ENCODE measurements at regions not wholly inside any gene's neighbourhood (a gene's known extent, or its start where the extent isn't known, plus 50 kb on each side); places are given as distances from the start of the nearest gene placed in this dataset.

GRCh38 chr22:49235463-49236300 is 592.0 kb downstream of the BRD1 start:
- ATAC-seq (ENCODE audit: low read depth): no peak
- Mint-ChIP-seq H3K4me3 (no peak overlapping the region), H3K27ac (no peak overlapping the region), H3K36me3 (no peaks in the 10 kb centered on the region), H3K9me3 (no peaks in the 10 kb centered on the region), H3K4me1 (no peaks in the 10 kb centered on the region), H3K27me3 (peaks cover 2% of the 10 kb centered on the region)
- no peak for DNase-seq (ENCODE audit: low spot score in 2 of 2)

GRCh38 chr22:49234459-49234858 is 593.2 kb downstream of the BRD1 start:
- Mint-ChIP-seq H3K9me3 (no peaks in the 10 kb centered on the region), H3K4me3 (no peak overlapping the region), H3K36me3 (no peaks in the 10 kb centered on the region), H3K4me1 (no peaks in the 10 kb centered on the region), H3K27ac (no peak overlapping the region), H3K27me3 (no peaks in the 10 kb centered on the region)
- ATAC-seq (ENCODE audit: low read depth) (no peak), DNase-seq (ENCODE audit: low spot score in 2 of 2) (no peak)

GRCh38 chr22:49233507-49234100 is 594.1 kb downstream of the BRD1 start:
- DNase-seq (ENCODE audit: low spot score in 2 of 2) (no peak), ATAC-seq (ENCODE audit: low read depth) (no peak)
- H3K4me3 Mint-ChIP-seq: no peak overlapping the region
- no peaks in the 10 kb centered on the region for H3K9me3 Mint-ChIP-seq
- no peaks in the 10 kb centered on the region for H3K27me3 Mint-ChIP-seq
- no peaks in the 10 kb centered on the region for H3K4me1 Mint-ChIP-seq
- H3K27ac Mint-ChIP-seq: no peak overlapping the region
- H3K36me3 Mint-ChIP-seq: no peaks in the 10 kb centered on the region

GRCh38 chr22:49232319-49233067 is 595.2 kb downstream of the BRD1 start:
- H3K9me3 Mint-ChIP-seq: no peaks in the 10 kb centered on the region
- no peaks in the 10 kb centered on the region for H3K4me1 Mint-ChIP-seq
- ATAC-seq (ENCODE audit: low read depth): no peak
- H3K4me3 Mint-ChIP-seq: no peak overlapping the region
- no peaks in the 10 kb centered on the region for H3K27me3 Mint-ChIP-seq
- DNase-seq (ENCODE audit: low spot score in 2 of 2): no peak
- no peak overlapping the region for H3K27ac Mint-ChIP-seq
- H3K36me3 Mint-ChIP-seq: no peaks in the 10 kb centered on the region

GRCh38 chr22:49230194-49230577 is 597.5 kb downstream of the BRD1 start:
- ATAC-seq (ENCODE audit: low read depth) (no peak), DNase-seq (ENCODE audit: low spot score in 2 of 2) (no peak)
- H3K27me3 Mint-ChIP-seq: no peaks in the 10 kb centered on the region
- no peaks in the 10 kb centered on the region for H3K9me3 Mint-ChIP-seq
- H3K27ac Mint-ChIP-seq: no peak overlapping the region
- no peaks in the 10 kb centered on the region for H3K4me1 Mint-ChIP-seq
- no peak overlapping the region for H3K4me3 Mint-ChIP-seq
- H3K36me3 Mint-ChIP-seq: no peaks in the 10 kb centered on the region

GRCh38 chr22:49229483-49230193 is 598.0 kb downstream of the BRD1 start:
- no peaks in the 10 kb centered on the region for H3K4me1 Mint-ChIP-seq
- ATAC-seq (ENCODE audit: low read depth): no peak
- H3K27ac Mint-ChIP-seq: no peak overlapping the region
- no peaks in the 10 kb centered on the region for H3K36me3 Mint-ChIP-seq
- H3K9me3 Mint-ChIP-seq: no peaks in the 10 kb centered on the region
- H3K27me3 Mint-ChIP-seq: no peaks in the 10 kb centered on the region
- DNase-seq (ENCODE audit: low spot score in 2 of 2): no peak
- H3K4me3 Mint-ChIP-seq: no peak overlapping the region

GRCh38 chr22:49228431-49229037 is 599.1 kb downstream of the BRD1 start:
- no peaks in the 10 kb centered on the region for H3K4me1 Mint-ChIP-seq
- H3K9me3 Mint-ChIP-seq: peaks cover 3% of the 10 kb centered on the region
- no peak overlapping the region for H3K4me3 Mint-ChIP-seq
- no peaks in the 10 kb centered on the region for H3K27me3 Mint-ChIP-seq
- H3K36me3 Mint-ChIP-seq: no peaks in the 10 kb centered on the region
- no peak for ATAC-seq (ENCODE audit: low read depth)
- H3K27ac Mint-ChIP-seq: no peak overlapping the region
- no peak for DNase-seq (ENCODE audit: low spot score in 2 of 2)

- Mint-ChIP-seq H3K4me1 (no peaks in the 10 kb centered on the region), H3K27me3 (no peaks in the 10 kb centered on the region), H3K36me3 (no peaks in the 10 kb centered on the region), H3K4me3 (no peak overlapping the region), H3K9me3 (peaks cover 3% of the 10 kb centered on the region), H3K27ac (no peak overlapping the region)
- no peak for ATAC-seq (ENCODE audit: low read depth)
- DNase-seq (ENCODE audit: low spot score in 2 of 2): no peak
Observed at GRCh38 chr22:49227670-49228069, 600.0 kb downstream of the BRD1 start.

GRCh38 chr22:49226096-49226495 is 601.6 kb downstream of the BRD1 start:
- H3K4me3 Mint-ChIP-seq: no peak overlapping the region
- H3K27me3 Mint-ChIP-seq: no peaks in the 10 kb centered on the region
- no peak overlapping the region for H3K27ac Mint-ChIP-seq
- no peaks in the 10 kb centered on the region for H3K36me3 Mint-ChIP-seq
- ATAC-seq (ENCODE audit: low read depth): no peak
- no peak for DNase-seq (ENCODE audit: low spot score in 2 of 2)
- H3K9me3 Mint-ChIP-seq: peaks cover 3% of the 10 kb centered on the region
- H3K4me1 Mint-ChIP-seq: no peaks in the 10 kb centered on the region

- no peak overlapping the region for H3K4me3 Mint-ChIP-seq
- peaks cover 3% of the 10 kb centered on the region for H3K27me3 Mint-ChIP-seq
- H3K4me1 Mint-ChIP-seq: no peaks in the 10 kb centered on the region
- DNase-seq (ENCODE audit: low spot score in 2 of 2) (no peak), ATAC-seq (ENCODE audit: low read depth) (no peak)
- peaks cover 9% of the 10 kb centered on the region for H3K9me3 Mint-ChIP-seq
- no peak overlapping the region for H3K27ac Mint-ChIP-seq
- H3K36me3 Mint-ChIP-seq: peaks cover 5% of the 10 kb centered on the region
Observed at GRCh38 chr22:49224243-49224642, 603.4 kb downstream of the BRD1 start.

- Mint-ChIP-seq H3K4me3 (no peak overlapping the region), H3K9me3 (peaks cover 15% of the 10 kb centered on the region), H3K27me3 (peaks cover 17% of the 10 kb centered on the region), H3K4me1 (no peaks in the 10 kb centered on the region), H3K27ac (no peak overlapping the region), H3K36me3 (peaks cover 11% of the 10 kb centered on the region)
- no peak for DNase-seq (ENCODE audit: low spot score in 2 of 2)
- ATAC-seq (ENCODE audit: low read depth): no peak
Observed at GRCh38 chr22:49218142-49218541, 609.5 kb downstream of the BRD1 start.

GRCh38 chr22:49216579-49216978 is 611.1 kb downstream of the BRD1 start:
- ATAC-seq (ENCODE audit: low read depth) (no peak), DNase-seq (ENCODE audit: low spot score in 2 of 2) (no peak)
- Mint-ChIP-seq H3K27me3 (peaks cover 17% of the 10 kb centered on the region), H3K27ac (no peak overlapping the region), H3K4me3 (no peak overlapping the region), H3K36me3 (peaks cover 11% of the 10 kb centered on the region), H3K4me1 (no peaks in the 10 kb centered on the region), H3K9me3 (peaks cover 15% of the 10 kb centered on the region)

- Mint-ChIP-seq H3K36me3 (peaks cover 11% of the 10 kb centered on the region), H3K4me1 (no peaks in the 10 kb centered on the region)
Observed at GRCh38 chr22:49215840-49216239, 611.8 kb downstream of the BRD1 start.

More at GRCh38 chr22:49215840-49216239, 611.8 kb downstream of the BRD1 start:
- Mint-ChIP-seq H3K4me3 (no peak overlapping the region), H3K27me3 (peaks cover 17% of the 10 kb centered on the region), H3K9me3 (peaks cover 15% of the 10 kb centered on the region), H3K27ac (no peak overlapping the region)
- no peak for ATAC-seq (ENCODE audit: low read depth)
- no peak for DNase-seq (ENCODE audit: low spot score in 2 of 2)
